ENCODE measurements at regions not wholly inside any gene's neighbourhood (a gene's known extent, or its start where the extent isn't known, plus 50 kb on each side); places are given as distances from the start of the nearest gene placed in this dataset.
"Not testable (repeated sequence)": the region's sequence is repeated elsewhere in the genome, so short reads cannot be mapped to it uniquely, and the experiment has no call there.

GRCh38 chrX:829145-829544 lies 198.6 kb downstream of the SHOX start:
- DNase-seq, result no peak

DNA sequence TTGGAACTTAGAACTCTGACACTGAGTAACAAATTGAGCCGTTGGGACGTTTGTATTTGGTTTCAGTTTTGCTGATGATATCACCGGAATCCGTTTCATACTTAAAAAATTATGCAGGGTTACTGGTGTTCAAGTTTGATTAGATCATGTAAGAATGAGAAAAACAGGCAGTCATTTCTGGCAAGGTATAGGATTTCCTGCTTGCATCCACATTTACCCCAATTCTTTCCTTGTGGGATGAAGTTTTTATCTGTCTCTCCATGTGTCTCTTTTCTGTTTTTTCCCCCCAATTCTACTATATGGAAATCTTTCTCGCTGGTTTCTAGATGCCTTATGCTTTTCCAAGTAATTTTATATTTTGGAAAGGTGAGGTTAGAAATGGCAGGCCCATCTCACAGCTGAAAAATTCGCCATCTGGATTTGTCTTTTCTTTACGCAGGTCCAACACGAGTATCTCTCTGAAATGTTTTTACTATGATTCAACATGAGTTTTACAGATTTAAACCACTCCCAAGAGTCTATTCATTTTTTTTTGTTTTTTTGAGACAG lies 197.9 kb downstream of the SHOX start:
- DNase-seq, result no peak

DNA sequence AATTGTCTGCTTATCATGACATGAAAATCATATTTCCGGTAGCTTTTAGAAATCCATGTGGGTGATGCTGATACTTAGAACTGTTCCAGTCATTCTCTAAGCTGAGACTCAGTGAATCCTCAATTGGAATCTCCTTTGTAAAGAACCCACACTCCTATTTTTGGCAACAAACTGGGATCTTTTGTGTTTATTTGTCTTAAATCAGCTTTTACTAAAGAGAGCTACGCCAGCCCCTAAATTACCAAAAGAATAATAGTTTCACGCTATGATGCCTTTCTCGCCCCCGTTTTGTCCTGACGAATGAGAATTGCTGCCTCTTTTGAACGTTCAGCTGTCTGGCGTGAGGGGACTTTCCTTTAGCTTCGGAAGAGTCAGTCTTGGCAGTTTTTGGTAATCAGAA lies 195.9 kb downstream of the SHOX start:
- no peak for DNase-seq

DNA sequence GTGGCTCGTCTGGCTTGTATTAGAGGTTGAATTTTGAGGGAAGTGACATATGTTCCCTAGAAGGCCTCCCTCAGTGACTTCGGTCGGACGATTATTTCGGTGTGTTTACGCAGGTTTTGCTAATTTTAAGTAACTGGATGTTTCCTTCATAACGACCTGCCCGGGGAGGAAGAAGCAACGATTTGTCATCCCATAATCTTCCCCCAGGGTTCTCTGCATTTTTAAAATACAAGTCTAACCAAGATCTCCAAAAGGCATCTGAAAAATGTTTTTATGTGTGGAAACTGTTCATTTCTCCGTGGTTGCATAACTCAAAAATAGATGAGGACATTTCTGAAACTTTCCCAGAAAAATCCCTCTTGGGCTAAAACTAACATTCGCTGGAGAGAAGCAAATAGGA lies 195.4 kb downstream of the SHOX start:
- no peak for DNase-seq

GRCh38 chrX:823073-823472 lies 192.5 kb downstream of the SHOX start:
- DNase-seq, result not testable (repeated sequence)

- no peak for DNase-seq
Measured at GRCh38 chrX:821327-822107, 190.9 kb downstream of the SHOX start.

DNA sequence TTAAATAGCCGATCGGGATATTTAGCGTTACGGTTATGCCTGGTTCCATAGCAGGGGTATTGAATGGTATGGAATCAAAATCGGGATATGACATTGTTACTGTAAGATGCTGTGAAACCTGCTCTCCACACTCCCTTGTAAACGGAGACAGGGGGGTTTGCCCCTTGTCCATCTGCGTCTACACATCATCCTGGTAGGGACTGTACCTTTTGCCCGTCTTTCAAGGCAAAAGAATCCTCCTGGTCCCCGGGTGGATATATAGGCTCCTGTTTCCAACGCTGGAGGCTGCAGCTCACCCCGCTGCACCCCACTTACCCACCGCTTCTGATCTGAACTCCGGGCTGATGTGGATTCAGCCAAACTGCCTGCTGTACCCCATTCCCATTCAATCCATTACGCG lies 189.1 kb downstream of the SHOX start:
- no peak for DNase-seq

DNA sequence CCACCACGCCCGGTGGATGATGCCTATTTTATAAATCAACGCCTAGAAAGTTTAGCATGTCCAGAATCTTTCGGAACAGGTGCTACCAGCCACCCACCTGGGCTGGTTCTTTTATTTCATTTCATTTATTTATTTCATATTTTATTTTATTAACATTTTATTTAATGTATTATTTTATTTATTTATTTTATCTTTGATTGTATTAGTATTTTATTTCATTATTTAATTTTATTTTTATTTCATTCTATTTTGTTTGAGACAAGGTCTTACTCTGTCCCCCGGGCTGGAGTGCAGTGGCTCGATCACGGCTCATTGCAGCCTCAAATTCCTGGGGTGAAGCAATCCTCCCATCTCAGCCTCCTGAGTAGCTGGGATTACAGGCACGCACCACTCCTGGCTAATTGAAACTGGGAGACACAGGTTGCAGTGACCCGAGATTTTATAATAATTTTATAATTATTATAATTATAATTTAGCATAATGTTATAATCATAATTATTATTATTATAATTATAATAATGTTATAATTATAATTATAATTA lies 187.2 kb downstream of the SHOX start:
- DNase-seq, result no peak

GRCh38 chrX:817147-817546 lies 186.6 kb downstream of the SHOX start:
- DNase-seq, result not testable (repeated sequence)

DNA sequence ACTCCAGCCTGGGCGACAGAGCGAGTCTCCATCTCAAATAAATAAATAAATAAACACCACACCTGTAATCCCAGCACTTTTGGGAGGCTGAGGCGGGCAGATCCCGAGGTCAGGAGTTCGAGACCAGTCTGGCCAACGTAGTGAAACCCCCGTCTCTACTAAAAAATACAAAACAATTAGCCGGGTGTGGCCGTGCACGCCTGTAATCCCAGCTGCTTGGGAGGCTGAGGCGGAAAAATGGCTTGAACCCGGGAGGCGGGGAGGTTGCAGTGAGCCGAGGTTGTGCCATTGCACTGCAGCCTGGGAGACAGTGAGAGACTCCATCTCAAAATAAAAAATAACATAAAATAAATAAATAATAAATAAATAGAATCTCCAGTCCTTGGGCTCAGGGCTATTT lies 185.8 kb downstream of the SHOX start:
- no peak for DNase-seq

- DNase-seq, result no peak
Measured at GRCh38 chrX:810186-810585, 179.6 kb downstream of the SHOX start.

- no peak for DNase-seq
Measured at GRCh38 chrX:809081-809480, 178.5 kb downstream of the SHOX start.

DNA sequence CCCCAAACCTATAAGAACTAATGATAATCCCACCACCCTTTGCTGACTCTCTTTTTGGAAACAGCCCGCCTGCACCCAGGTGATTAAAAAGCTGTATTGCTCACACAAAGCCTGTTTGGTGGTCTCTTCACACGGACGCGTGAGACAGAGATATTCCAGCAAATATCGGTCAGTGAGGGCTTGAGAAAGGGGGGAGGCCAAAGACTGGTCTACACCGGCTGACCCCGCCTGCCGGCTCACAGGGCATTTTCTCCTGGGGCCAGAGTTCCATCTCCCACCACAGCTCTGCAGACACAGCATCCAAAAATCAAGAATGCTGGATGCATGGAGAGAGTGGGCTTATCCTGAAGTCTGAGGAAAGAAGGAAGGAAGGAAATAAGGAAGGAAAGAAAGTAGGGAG lies 176.0 kb downstream of the SHOX start:
- DNase-seq, result no peak

- DNase-seq, result no peak
Measured at GRCh38 chrX:805988-806387, 175.4 kb downstream of the SHOX start.

- DNase-seq, result no peak
Measured at GRCh38 chrX:805103-805670, 174.6 kb downstream of the SHOX start.

DNA sequence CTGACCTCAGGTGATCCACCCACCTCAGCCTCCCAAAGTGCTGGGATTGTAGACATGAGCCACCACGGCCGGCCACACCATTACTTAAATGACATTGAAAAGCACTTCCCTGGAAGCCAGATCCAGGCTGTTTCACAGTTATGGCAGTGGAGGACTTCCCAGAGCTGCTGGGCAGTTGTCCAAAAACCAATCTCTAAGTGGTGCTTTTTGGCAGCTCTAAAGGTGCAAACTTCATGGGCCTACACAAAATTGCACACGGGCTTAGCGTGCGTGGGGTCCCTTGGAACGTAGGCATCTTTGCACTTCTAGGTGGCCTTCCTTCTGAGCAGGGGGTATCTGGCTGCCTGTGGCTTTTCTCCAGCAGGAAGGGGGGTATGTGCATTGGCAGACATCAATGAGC lies 172.3 kb downstream of the SHOX start:
- DNase-seq, result no peak

- DNase-seq, result no peak
Measured at GRCh38 chrX:799808-800207, 169.2 kb downstream of the SHOX start.

DNA sequence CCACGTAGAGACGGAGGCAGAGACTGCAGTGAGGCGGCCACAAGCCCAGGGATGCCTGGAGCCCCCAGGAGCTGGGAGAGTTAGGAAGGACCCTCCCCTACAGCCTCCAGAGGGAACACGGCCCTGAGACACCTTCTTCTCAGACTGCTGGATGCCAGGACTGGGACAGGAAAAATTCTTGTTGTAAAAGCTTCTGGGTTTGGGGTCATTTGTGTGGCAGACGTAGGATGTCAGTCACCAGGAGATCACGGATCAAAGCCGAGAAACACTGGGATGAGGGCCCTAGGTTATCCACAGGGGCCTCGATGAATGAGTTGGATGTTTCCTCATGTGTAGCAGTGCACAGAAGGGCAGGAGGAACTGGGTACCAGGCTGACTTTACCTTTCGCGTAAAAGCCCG lies 163.7 kb downstream of the SHOX start:
- no peak for DNase-seq

GRCh38 chrX:793216-793770 lies 162.7 kb downstream of the SHOX start:
- no peak for DNase-seq

- no peak for DNase-seq
Measured at GRCh38 chrX:791479-792034, 161.0 kb downstream of the SHOX start.

DNA sequence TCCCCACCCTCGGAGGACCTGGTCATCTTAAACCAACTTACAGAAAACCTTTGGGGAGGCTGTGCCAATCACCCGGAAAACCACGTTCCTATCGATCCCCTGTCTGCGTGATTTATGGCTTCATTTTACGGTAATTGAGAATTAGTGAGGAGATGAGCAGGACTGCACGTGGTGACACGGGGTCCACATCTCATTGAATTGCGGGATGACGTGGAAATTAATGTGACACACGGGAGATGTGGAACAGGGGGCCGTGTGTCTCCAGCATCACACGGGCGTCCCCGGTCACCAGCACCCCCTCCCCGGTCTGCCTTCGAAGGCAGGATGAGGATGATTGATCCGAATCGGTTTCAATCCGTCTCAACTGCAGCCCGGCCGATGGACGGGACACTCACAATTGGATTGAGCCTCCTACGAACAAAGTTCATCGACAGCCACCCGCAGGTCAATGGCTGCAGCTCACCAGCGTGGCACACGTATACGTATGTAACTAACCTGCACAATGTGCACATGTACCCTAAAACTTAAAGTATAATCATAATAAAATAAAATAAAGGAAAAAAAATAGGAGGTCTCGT lies 160.3 kb downstream of the SHOX start:
- no peak for DNase-seq

- no peak for DNase-seq
Measured at GRCh38 chrX:790041-790506, 159.5 kb downstream of the SHOX start.

GRCh38 chrX:789096-789495 lies 158.5 kb downstream of the SHOX start:
- no peak for DNase-seq
